PC-9 (cell line): ENCODE measurements at regions not wholly inside any gene's neighbourhood (a gene's known extent, or its start where the extent isn't known, plus 50 kb on each side); places are given as distances from the start of the nearest gene placed in this dataset.

Experiments used
- EZH2 ChIP-seq: fragments of 200-600 bp; sonication (generic); IDR thresholded peaks from 2 replicates; pipeline ENCODE4 v1.8.0; 2017; ENCODE audit warnings: antibody characterized with exemption, low read depth
- TF ChIP-seq, protein P1 (sequence below): fragments of 200-600 bp; sonication (generic); conservative IDR thresholded peaks from 2 replicates; pipeline ENCODE4 v1.6.1; 2017; ENCODE audit warnings: mixed run types, antibody characterized with exemption, mild to moderate bottlenecking, moderate library complexity

GRCh38 chr7:38112075-38112474 lies 66.0 kb upstream of the STARD3NL start:
- TF ChIP-seq, protein P1, sequence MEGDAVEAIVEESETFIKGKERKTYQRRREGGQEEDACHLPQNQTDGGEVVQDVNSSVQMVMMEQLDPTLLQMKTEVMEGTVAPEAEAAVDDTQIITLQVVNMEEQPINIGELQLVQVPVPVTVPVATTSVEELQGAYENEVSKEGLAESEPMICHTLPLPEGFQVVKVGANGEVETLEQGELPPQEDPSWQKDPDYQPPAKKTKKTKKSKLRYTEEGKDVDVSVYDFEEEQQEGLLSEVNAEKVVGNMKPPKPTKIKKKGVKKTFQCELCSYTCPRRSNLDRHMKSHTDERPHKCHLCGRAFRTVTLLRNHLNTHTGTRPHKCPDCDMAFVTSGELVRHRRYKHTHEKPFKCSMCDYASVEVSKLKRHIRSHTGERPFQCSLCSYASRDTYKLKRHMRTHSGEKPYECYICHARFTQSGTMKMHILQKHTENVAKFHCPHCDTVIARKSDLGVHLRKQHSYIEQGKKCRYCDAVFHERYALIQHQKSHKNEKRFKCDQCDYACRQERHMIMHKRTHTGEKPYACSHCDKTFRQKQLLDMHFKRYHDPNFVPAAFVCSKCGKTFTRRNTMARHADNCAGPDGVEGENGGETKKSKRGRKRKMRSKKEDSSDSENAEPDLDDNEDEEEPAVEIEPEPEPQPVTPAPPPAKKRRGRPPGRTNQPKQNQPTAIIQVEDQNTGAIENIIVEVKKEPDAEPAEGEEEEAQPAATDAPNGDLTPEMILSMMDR = no peak
- no peak for TF ChIP-seq EZH2
